OCI-LY1 (cell line): ENCODE measurements at regions not wholly inside any gene's neighbourhood (a gene's known extent, or its start where the extent isn't known, plus 50 kb on each side); places are given as distances from the start of the nearest gene placed in this dataset.

Experiments used
- H2AFZ ChIP-seq: fragments of 200-600 bp; sonication (generic), shearing (Covaris generic); 2 replicates; pipeline ENCODE4 v1.6.0; 2014; ENCODE audit warnings: antibody characterized with exemption, mild to moderate bottlenecking, low read length
- H3F3A ChIP-seq: fragments of 200-600 bp; sonication (generic), shearing (Covaris generic); 2 replicates; pipeline ENCODE4 v1.6.0; 2014; ENCODE audit warnings: mild to moderate bottlenecking, antibody characterized with exemption, low read length, moderate library complexity; ENCODE audit not compliant: insufficient read depth
- H3K27ac ChIP-seq: fragments of 200-600 bp; sonication (generic); 2 replicates; pipeline ENCODE4 v1.5.1; 2014; ENCODE audit warnings: low read length, mixed run types, mild to moderate bottlenecking, low read depth; ENCODE audit not compliant: poor library complexity, severe bottlenecking
- H3K27me3 ChIP-seq: fragments of 200-600 bp; sonication (generic); 2 replicates; pipeline ENCODE4 v1.6.0; 2014; ENCODE audit warnings: antibody characterized with exemption, mild to moderate bottlenecking, low read length, moderate library complexity; ENCODE audit not compliant: insufficient read depth
- H3K36me3 ChIP-seq: fragments of 200-600 bp; sonication (generic); 2 replicates; pipeline ENCODE4 v1.6.1; 2014; ENCODE audit warnings: mild to moderate bottlenecking, antibody characterized with exemption, low read length, moderate library complexity, mixed read lengths; ENCODE audit not compliant: insufficient read depth
- H3K4me1 ChIP-seq: fragments of 200-600 bp; sonication (generic); 2 replicates; pipeline ENCODE4 v1.5.1; 2014; ENCODE audit warnings: mild to moderate bottlenecking, low read length, moderate library complexity; ENCODE audit not compliant: insufficient read depth, severe bottlenecking
- H3K4me2 ChIP-seq: fragments of 200-600 bp; sonication (generic), shearing (Covaris generic); 2 replicates; pipeline ENCODE4 v1.6.1; 2014; ENCODE audit warnings: low read length
- H3K4me3 ChIP-seq: fragments of 200-600 bp; sonication (generic); 2 replicates; pipeline ENCODE4 v1.5.1; 2014; ENCODE audit warnings: low read length, low read depth, mild to moderate bottlenecking, mixed read lengths; ENCODE audit not compliant: poor library complexity, severe bottlenecking
- H3K79me2 ChIP-seq: fragments of 200-600 bp; shearing (Covaris generic); 2 replicates; pipeline ENCODE4 v1.6.1; 2016; ENCODE audit warnings: mixed run types, low read length, mixed read lengths; ENCODE audit not compliant: insufficient read depth
- H3K9ac ChIP-seq: fragments of 200-600 bp; sonication (generic), shearing (Covaris generic); 2 replicates; pipeline ENCODE4 v1.6.1; 2014; ENCODE audit warnings: mild to moderate bottlenecking, low read length, mixed read lengths
- H3K9me2 ChIP-seq: fragments of 200-600 bp; sonication (generic), shearing (Covaris generic); 2 replicates; pipeline ENCODE4 v1.6.1; 2014; ENCODE audit warnings: low read depth, mild to moderate bottlenecking, low read length, mixed read lengths
- H3K9me3 ChIP-seq: fragments of 200-600 bp; shearing (Covaris generic); 2 replicates; pipeline ENCODE4 v1.6.1; 2014; ENCODE audit warnings: low read length, mixed read lengths
- H4K20me1 ChIP-seq: fragments of 200-600 bp; sonication (generic), shearing (Covaris generic); 2 replicates; pipeline ENCODE4 v1.6.0; 2016; ENCODE audit warnings: mild to moderate bottlenecking, low read length; ENCODE audit not compliant: insufficient read depth
- EZH2 ChIP-seq: fragments of 200-600 bp; sonication (generic), shearing (Covaris generic); IDR thresholded peaks from 2 replicates; pipeline ENCODE4 v1.8.0; 2017; ENCODE audit warnings: borderline replicate concordance, mixed run types, mild to moderate bottlenecking, antibody characterized with exemption, low read length, moderate library complexity, mixed read lengths
- TF ChIP-seq, protein P1 (sequence below): fragments of 200-600 bp; sonication (generic), shearing (Covaris generic); IDR thresholded peaks from 2 replicates; pipeline ENCODE4 v1.5.1; 2017; ENCODE audit warnings: mild to moderate bottlenecking, antibody characterized with exemption, low read length, moderate library complexity, mixed read lengths

DNA sequence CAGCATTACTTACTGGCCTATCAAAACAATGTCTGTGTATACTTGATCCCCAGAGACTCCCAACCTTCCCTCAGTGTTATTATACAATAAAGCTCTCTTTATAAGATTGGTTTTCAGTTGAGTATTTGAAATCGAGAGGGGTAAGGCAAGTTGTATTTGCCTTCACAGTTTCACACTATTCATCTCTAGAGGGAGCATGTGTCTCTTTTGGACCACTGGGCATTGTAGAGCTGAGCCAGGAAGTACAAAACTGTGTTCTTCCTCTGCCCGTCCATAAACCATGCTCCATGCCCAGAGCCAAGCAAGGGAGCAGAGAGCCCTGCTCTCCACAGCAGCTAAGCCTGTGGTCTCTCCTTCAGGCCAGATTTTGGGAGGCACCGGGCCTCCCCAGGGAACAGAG lies 61.5 kb upstream of the HHIP start:
- Histone ChIP-seq H3K36me3 (no peaks in the 10 kb centered on the region), H3K4me3 (no peak overlapping the region), H4K20me1 (no peaks in the 10 kb centered on the region), H3K4me1 (no peaks in the 10 kb centered on the region), H2AFZ (no peak overlapping the region), H3K79me2 (no peaks in the 10 kb centered on the region), H3K9me3 (no peaks in the 10 kb centered on the region), H3K27ac (no peak overlapping the region), H3K27me3 (no peaks in the 10 kb centered on the region), H3K9me2 (no peaks in the 10 kb centered on the region), H3K9ac (no peak overlapping the region), H3K4me2 (no peak overlapping the region), H3F3A (no peaks in the 10 kb centered on the region)
- TF ChIP-seq, protein P1, sequence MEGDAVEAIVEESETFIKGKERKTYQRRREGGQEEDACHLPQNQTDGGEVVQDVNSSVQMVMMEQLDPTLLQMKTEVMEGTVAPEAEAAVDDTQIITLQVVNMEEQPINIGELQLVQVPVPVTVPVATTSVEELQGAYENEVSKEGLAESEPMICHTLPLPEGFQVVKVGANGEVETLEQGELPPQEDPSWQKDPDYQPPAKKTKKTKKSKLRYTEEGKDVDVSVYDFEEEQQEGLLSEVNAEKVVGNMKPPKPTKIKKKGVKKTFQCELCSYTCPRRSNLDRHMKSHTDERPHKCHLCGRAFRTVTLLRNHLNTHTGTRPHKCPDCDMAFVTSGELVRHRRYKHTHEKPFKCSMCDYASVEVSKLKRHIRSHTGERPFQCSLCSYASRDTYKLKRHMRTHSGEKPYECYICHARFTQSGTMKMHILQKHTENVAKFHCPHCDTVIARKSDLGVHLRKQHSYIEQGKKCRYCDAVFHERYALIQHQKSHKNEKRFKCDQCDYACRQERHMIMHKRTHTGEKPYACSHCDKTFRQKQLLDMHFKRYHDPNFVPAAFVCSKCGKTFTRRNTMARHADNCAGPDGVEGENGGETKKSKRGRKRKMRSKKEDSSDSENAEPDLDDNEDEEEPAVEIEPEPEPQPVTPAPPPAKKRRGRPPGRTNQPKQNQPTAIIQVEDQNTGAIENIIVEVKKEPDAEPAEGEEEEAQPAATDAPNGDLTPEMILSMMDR: no peak
- TF ChIP-seq EZH2: no peak

DNA sequence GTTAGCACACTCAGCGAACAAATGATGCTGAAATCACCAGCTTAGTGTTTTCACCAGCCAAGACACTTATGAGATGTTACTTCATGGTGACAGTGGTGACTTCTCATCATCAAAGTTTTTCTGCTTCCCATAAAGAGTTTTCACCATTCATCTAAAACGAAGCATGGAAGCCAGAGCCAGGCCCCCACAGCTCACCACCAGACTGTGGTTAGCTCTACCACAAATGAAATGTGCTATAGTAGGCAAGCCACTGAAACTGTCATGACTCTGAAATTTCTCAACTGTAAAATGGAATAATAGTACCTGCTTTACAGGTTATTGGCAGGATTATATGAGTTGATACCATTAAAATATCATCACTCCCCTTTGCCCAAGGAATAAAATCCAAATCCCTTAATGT lies 56.4 kb upstream of the HHIP start:
- Histone ChIP-seq H2AFZ (no peak overlapping the region), H3K79me2 (no peaks in the 10 kb centered on the region), H3K9ac (no peak overlapping the region), H3F3A (no peaks in the 10 kb centered on the region), H3K4me3 (no peak overlapping the region), H4K20me1 (no peaks in the 10 kb centered on the region), H3K4me2 (no peak overlapping the region), H3K27me3 (no peaks in the 10 kb centered on the region), H3K9me3 (no peaks in the 10 kb centered on the region), H3K36me3 (no peaks in the 10 kb centered on the region), H3K4me1 (no peaks in the 10 kb centered on the region), H3K27ac (no peak overlapping the region), H3K9me2 (no peaks in the 10 kb centered on the region)
- TF ChIP-seq EZH2: no peak
- TF ChIP-seq, protein P1: no peak

DNA sequence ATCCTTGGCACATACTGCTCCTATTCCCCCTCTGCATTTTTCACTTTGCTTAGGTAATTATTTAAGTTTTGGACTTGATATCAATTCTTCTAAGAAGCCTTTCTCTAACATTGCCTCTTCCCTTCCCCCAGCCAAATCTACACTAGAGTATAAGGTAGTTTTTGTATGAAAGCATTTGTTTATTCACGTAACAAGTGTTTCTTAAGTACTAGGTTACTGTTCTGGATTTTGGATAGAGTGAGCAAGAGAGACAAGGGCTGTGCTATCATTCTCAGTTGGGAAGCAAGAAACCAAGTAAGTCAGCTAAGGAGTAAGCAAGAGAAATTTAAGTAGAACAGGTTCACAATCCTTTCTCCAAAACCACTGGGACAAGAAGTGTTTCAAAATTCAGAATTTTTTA lies 55.9 kb upstream of the HHIP start:
- Histone ChIP-seq H3K4me3 (no peak overlapping the region), H3K27ac (no peak overlapping the region), H3K79me2 (no peaks in the 10 kb centered on the region), H3K36me3 (no peaks in the 10 kb centered on the region), H2AFZ (no peak overlapping the region), H3K9me2 (no peaks in the 10 kb centered on the region), H4K20me1 (no peaks in the 10 kb centered on the region), H3K27me3 (no peaks in the 10 kb centered on the region), H3F3A (no peaks in the 10 kb centered on the region), H3K9ac (no peak overlapping the region), H3K4me2 (no peak overlapping the region), H3K9me3 (no peaks in the 10 kb centered on the region), H3K4me1 (no peaks in the 10 kb centered on the region)
- no peak for TF ChIP-seq EZH2
- TF ChIP-seq, protein P1: no peak
